HG02678 (cell line): ENCODE measurements at regions not wholly inside any gene's neighbourhood (a gene's known extent, or its start where the extent isn't known, plus 50 kb on each side); places are given as distances from the start of the nearest gene placed in this dataset.
"Not testable (repeated sequence)": the region's sequence is repeated elsewhere in the genome, so short reads cannot be mapped to it uniquely, and the experiment has no call there.

Experiments
- ATAC-seq: cut with Tn5 transposase; IDR thresholded peaks from one replicate; pipeline ENCODE4 v1.9.1; 2021; ENCODE audit warnings: mild to moderate bottlenecking, moderate library complexity; ENCODE audit not compliant: unreplicated experiment

DNA sequence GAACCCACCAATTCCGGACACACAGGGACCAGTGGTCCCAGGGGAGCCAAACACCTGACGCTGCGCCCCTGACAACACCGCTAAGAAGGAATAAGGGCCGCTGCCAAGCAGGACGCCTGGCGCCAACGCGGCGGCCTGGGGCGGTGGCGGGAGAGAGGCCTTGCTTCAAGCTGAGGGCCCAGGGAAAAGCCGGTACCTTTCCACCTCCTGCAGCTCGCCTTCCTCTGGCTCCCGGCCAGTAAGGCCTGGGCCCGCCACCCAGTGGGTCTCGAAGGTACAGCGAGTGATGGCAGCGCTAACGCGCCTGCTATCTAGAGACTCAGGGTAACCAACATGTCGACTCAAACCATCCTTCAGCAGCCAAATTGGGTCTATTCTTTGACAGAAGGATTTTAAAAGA, 1074.1 kb downstream of the SI start:
- no peak for ATAC-seq

GRCh38 chr3:164003016-164003415, 1075.3 kb downstream of the SI start:
- not testable (repeated sequence) for ATAC-seq

DNA sequence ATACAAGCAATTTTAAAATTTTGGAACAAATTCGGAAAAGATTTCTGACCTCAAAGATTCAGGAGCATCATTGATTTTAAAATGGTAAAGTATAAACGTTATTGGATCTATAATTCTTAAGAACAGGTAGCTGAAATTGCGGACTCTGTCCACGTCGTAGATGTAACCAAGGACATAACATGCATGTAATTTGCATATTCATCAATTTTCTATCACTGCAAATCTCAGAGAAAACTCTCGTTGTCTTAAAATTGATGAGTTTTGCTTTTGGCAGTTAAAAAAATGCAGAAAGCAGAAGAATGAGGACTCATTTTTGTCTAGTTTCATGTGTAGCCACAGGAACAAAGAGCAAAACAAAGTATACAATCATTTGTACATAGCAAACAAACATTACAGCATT, 1094.4 kb downstream of the SI start:
- ATAC-seq = no peak

- ATAC-seq = no peak
Measured at GRCh38 chr3:163971861-163972260, 1106.4 kb downstream of the SI start.

GRCh38 chr3:163957072-163957471, 1121.2 kb downstream of the SI start:
- no peak for ATAC-seq

DNA sequence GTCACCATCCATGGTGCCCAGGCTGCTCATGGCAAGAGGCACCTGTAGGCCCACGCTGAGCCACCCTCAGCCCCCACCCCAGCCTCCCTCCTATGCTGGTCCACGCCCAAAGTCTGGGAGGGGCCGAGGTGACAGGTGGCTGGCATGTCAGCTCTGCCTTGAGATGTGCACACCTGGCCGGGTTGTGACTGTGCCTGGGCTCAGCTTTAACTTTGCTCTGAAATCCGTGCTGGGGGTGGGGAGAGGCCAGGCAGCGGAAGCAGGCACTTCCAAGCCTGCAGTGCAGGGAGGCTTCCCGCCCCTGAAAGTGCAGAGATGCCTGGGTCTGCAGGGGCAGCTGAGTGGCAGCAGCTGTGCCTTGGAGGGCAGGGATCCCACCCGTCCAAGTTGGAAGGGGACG, 1124.8 kb downstream of the SI start:
- ATAC-seq = no peak

- ATAC-seq = no peak
Measured at GRCh38 chr3:163952499-163952898, 1125.8 kb downstream of the SI start.

DNA sequence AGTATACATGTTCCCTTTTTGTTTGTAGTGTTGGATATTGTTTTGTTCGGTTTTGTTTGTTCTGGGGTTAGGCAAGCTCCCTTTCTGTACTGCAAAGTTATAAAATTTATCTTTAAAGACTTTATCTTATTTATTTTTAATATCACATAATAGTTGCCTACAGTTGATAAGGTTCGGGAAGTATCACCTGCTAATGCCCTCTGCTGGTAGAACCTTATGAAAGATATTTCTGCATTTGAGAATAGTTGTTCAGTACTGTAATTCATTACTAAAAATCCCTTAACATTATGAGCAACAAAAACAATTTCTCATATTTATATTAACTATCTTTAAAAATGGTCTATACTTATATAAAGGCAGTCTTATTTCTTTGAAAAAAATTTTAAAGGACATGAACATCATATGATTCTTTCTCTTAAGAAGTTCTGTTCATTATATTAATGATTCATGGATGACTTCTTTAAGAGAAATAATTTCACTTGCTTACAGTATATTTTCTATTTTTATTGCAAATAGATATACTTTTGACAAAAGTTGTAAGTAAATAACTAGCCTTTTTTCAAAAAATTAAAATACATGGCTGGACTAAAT, 1126.8 kb downstream of the SI start:
- no peak for ATAC-seq

DNA sequence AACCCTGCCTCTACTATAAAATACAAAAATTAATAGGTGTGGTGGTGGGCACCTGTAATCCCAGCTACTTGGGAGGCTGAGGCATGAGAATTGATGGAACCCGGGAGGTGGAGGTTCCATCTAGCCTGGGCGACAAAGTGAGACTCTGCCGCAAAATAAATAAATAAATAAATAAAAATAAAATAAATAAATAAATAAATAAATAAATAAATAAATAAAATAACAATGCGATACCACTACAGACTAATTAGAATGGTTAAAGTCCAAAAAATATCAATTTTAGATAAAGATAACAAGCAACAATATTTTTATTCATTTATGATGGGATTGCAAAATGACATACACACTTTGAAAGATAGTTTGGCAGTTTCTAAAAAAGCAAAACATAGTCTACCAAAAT, 1131.5 kb downstream of the SI start:
- no peak for ATAC-seq

GRCh38 chr3:163943664-163944063, 1134.6 kb downstream of the SI start:
- ATAC-seq = no peak

GRCh38 chr3:163939926-163940325, 1138.4 kb downstream of the SI start:
- no peak for ATAC-seq

GRCh38 chr3:163936543-163936942, 1141.8 kb downstream of the SI start:
- ATAC-seq = no peak

GRCh38 chr3:163935411-163935810, 1142.9 kb downstream of the SI start:
- ATAC-seq = no peak

DNA sequence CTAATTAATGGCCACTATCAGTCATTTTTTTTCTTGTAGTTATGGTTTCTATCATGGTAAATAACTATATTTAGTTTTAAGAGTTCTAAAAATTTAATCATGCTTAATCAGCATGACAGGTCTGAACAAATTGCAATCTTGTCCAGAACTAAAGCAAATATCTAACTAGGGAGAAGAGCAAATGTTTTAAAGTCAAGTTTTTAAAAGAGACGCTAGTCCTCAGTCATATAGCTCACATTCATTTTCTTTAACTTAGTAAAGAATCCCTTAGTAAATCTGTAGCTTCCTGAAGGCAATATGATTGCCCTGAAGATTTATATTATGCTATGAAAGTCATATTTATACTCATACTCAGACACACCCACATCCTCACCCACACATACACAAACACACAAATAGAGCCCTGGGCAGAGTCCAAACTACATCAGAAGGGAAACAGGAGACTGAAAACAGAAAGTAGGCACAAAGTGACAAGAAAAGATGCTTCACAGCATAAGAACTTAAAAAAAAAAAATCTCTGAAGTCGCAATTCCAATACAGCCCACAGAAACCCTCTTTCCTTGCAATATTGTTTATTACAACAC, 1149.1 kb downstream of the SI start:
- ATAC-seq = no peak

DNA sequence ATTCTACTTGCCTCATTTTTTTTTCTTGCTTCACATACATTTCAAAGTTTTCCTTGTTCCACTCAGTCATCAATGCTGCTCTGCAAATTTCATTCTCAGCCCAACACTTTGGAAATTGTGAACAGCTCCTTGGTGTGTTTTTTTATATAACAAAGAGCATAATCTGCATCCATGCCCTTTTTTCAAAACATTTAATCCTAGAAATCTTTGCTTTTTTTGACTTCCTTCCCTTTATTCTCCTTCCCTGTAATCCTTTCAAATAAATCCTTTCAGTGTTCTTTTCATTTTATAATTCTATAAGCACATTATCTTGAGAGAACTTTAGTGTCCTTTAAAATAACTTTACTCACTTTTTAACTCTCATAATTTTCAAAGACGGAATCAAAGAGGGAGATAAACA, 1150.8 kb downstream of the SI start:
- ATAC-seq = no peak

- no peak for ATAC-seq
Measured at GRCh38 chr3:163924600-163924999, 1153.7 kb downstream of the SI start.

DNA sequence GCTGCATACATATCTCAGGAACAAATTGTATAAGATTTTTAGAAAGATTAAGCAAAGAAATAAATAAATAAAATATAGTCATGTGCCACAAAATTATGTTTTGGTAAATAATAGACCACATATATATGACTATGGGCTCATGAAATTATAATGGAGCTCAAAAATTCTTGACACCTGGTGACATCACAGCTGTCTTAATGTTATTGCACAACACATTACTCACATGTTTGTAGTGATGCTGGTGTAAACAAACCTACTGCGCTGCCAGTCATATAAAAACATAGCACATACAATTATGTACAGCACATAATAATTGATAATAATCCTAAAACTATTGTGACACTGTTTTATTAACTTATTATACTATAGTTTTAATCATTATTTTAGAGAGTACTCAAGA, 1159.1 kb downstream of the SI start:
- ATAC-seq = no peak

- no peak for ATAC-seq
Measured at GRCh38 chr3:163916596-163917560, 1161.4 kb downstream of the SI start.

- no peak for ATAC-seq
Measured at GRCh38 chr3:163915280-163915679, 1163.0 kb downstream of the SI start.

- no peak for ATAC-seq
Measured at GRCh38 chr3:163914567-163914966, 1163.7 kb downstream of the SI start.

GRCh38 chr3:163891771-163892170, 1186.5 kb downstream of the SI start:
- ATAC-seq = no peak

- ATAC-seq = no peak
Measured at GRCh38 chr3:163890661-163891060, 1187.6 kb downstream of the SI start.
